H1 (cell line): ENCODE measurements at regions not wholly inside any gene's neighbourhood (a gene's known extent, or its start where the extent isn't known, plus 50 kb on each side); places are given as distances from the start of the nearest gene placed in this dataset.

Experiments used
- CTCF ChIA-PET: fragments of 300-600 bp; sonication (Branson Sonifier 250); formaldehyde crosslinking; loops from one replicate; lab custom pipeline; 2021; ENCODE audit not compliant: partially characterized antibody; lab: Charles Lee
- POLR2A ChIA-PET: fragments of 300-600 bp; sonication (Branson Sonifier 250); formaldehyde crosslinking; loops from one replicate; lab custom pipeline; 2021; ENCODE audit warnings: inconsistent platforms; ENCODE audit not compliant: partially characterized antibody; lab: Charles Lee
- DNase-seq, 2 experiments: peaks; one replicate each; pipeline versions ENCODE4 v3.0.0 to v3.0.0-alpha.2; 2010 to 2022; ENCODE audit warnings: low spot score in 2 of 2, low read depth in 1 of 2, mixed read lengths in 1 of 2
- FAIRE-seq: peaks from 2 replicates; lab custom pipeline; 2011; peaks lifted over from hg19 to GRCh38; lab: Jason Lieb, UNC
- H2AFZ ChIP-seq: 2 replicates; pipeline ENCODE4 v1.8.1; 2012; ENCODE audit warnings: low read length, inconsistent platforms
- H2AK5ac ChIP-seq: 2 replicates; pipeline ENCODE4 v1.6.1; 2013; ENCODE audit warnings: low read depth, low read length
- H2BK120ac ChIP-seq: replicated peaks from 2 replicates; pipeline ENCODE3; 2013; ENCODE audit warnings: low read depth, low read length, inconsistent platforms
- H2BK12ac ChIP-seq: 2 replicates; pipeline ENCODE4 v1.6.1; 2013; ENCODE audit warnings: low read depth, low read length
- H2BK15ac ChIP-seq: 2 replicates; pipeline ENCODE4 v1.6.1; 2013; ENCODE audit warnings: low read length
- H2BK20ac ChIP-seq: 2 replicates; pipeline ENCODE4 v1.6.1; 2013; ENCODE audit warnings: low read length
- H2BK5ac ChIP-seq: 2 replicates; pipeline ENCODE4 v1.6.1; 2013; ENCODE audit warnings: low read depth, low read length
- H3K14ac ChIP-seq: 2 replicates; pipeline ENCODE4 v1.6.1; 2013; ENCODE audit warnings: inconsistent platforms; ENCODE audit not compliant: insufficient read length
- H3K18ac ChIP-seq: 2 replicates; pipeline ENCODE4 v1.6.1; 2013; ENCODE audit warnings: low read length; ENCODE audit errors: extremely low read depth
- H3K23ac ChIP-seq: 2 replicates; pipeline ENCODE4 v1.6.1; 2013; ENCODE audit warnings: inconsistent platforms; ENCODE audit not compliant: insufficient read length
- H3K23me2 ChIP-seq: 2 replicates; pipeline ENCODE4 v1.6.1; 2013; ENCODE audit warnings: low read depth, low read length
- H3K27ac ChIP-seq: 2 replicates; pipeline ENCODE4 v1.6.1; 2011; ENCODE audit warnings: low read depth, low read length, inconsistent platforms
- H3K27me3 ChIP-seq, 4 experiments: replicated peaks in 1 of 4; 1 replicate in 1 of 4; 2 replicates in 3 of 4; pipeline versions ENCODE4 v1.6.1 to v1.8.1; 2011 to 2013; ENCODE audit warnings: low read length in 3 of 4, mild to moderate bottlenecking in 3 of 4, inconsistent platforms in 2 of 4, mixed read lengths in 2 of 4, moderate library complexity in 1 of 4; ENCODE audit not compliant: control insufficient read depth in 3 of 4, insufficient read depth in 3 of 4; ENCODE audit errors: extremely low read depth in 1 of 4
- H3K36me3 ChIP-seq, 4 experiments: 2 replicates each; pipeline versions ENCODE4 v1.6.1 to v1.8.1; 2011 to 2013; ENCODE audit warnings: mild to moderate bottlenecking in 4 of 4, low read length in 3 of 4, moderate library complexity in 2 of 4, control low read depth in 1 of 4, inconsistent platforms in 1 of 4; ENCODE audit not compliant: insufficient read depth in 4 of 4, control insufficient read depth in 2 of 4
- H3K4ac ChIP-seq: replicated peaks from 2 replicates; pipeline ENCODE3; 2013; ENCODE audit warnings: low read length, low read depth, mixed read lengths, inconsistent platforms; ENCODE audit not compliant: insufficient read length
- H3K4me1 ChIP-seq, 4 experiments: replicated peaks in 1 of 4; 1 replicate in 1 of 4; 2 replicates in 3 of 4; pipeline versions ENCODE4 v1.6.1 to v1.8.1; 2011 to 2013; ENCODE audit warnings: low read length in 3 of 4, inconsistent platforms in 2 of 4, mixed read lengths in 1 of 4; ENCODE audit not compliant: insufficient read depth in 4 of 4, control insufficient read depth in 3 of 4
- H3K4me2 ChIP-seq, 2 experiments: 2 replicates each; pipeline versions ENCODE4 v1.6.1 to v1.8.1; 2011 to 2013; ENCODE audit warnings: low read depth in 2 of 2, low read length in 2 of 2, control low read depth in 1 of 2, inconsistent platforms in 1 of 2, mild to moderate bottlenecking in 1 of 2; ENCODE audit not compliant: insufficient read depth in 1 of 2
- H3K4me3 ChIP-seq, 4 experiments: fragments of 200-600, 300-600 bp in 1 of 4; sonication (generic), shearing (Covaris generic), sonication (Bioruptor Twin) in 1 of 4; 2 replicates each; pipeline versions ENCODE4 v1.5.1 to v1.8.1; 2011 to 2016; ENCODE audit warnings: low read length in 4 of 4, low read depth in 3 of 4, control low read depth in 2 of 4, inconsistent platforms in 2 of 4, mild to moderate bottlenecking in 2 of 4, mixed read lengths in 1 of 4, moderate library complexity in 1 of 4; ENCODE audit not compliant: insufficient read depth in 2 of 4; ENCODE audit errors: extremely low read depth in 1 of 4
- H3K56ac ChIP-seq: replicated peaks from 2 replicates; pipeline ENCODE3; 2013; ENCODE audit warnings: low read depth, mild to moderate bottlenecking, mixed read lengths, low read length, inconsistent platforms; ENCODE audit not compliant: insufficient read length
- H3K79me1 ChIP-seq: 2 replicates; pipeline ENCODE4 v1.6.1; 2013; ENCODE audit warnings: low read depth, low read length, control low read depth
- H3K79me2 ChIP-seq, 2 experiments: 2 replicates each; pipeline versions ENCODE4 v1.6.1 to v1.8.1; 2012 to 2013; ENCODE audit warnings: low read length in 2 of 2, mild to moderate bottlenecking in 2 of 2, inconsistent platforms in 1 of 2; ENCODE audit not compliant: insufficient read depth in 2 of 2, control insufficient read depth in 1 of 2
- H3K9ac ChIP-seq, 4 experiments: replicated peaks in 1 of 4; 1 replicate in 1 of 4; 2 replicates in 3 of 4; pipeline versions ENCODE4 v1.6.1 to v1.8.1; 2011 to 2013; ENCODE audit warnings: low read depth in 3 of 4, low read length in 3 of 4, control low read depth in 2 of 4, mild to moderate bottlenecking in 2 of 4, moderate library complexity in 2 of 4, inconsistent platforms in 1 of 4; ENCODE audit errors: extremely low read depth in 1 of 4
- H3K9me3 ChIP-seq, 2 experiments: 2 replicates each; pipeline versions ENCODE4 v1.6.1 to v1.8.1; 2012 to 2013; ENCODE audit warnings: mild to moderate bottlenecking in 2 of 2, moderate library complexity in 2 of 2, control low read depth in 1 of 2, inconsistent platforms in 1 of 2, low read depth in 1 of 2, low read length in 1 of 2, mixed read lengths in 1 of 2; ENCODE audit not compliant: insufficient read depth in 2 of 2
- H4K20me1 ChIP-seq, 2 experiments: replicated peaks in 1 of 2; 2 replicates each; pipeline versions ENCODE3 to v1.8.1; 2011 to 2013; ENCODE audit warnings: inconsistent platforms in 2 of 2, low read length in 2 of 2, mild to moderate bottlenecking in 1 of 2; ENCODE audit not compliant: insufficient read depth in 2 of 2, control insufficient read depth in 1 of 2
- H4K5ac ChIP-seq: 2 replicates; pipeline ENCODE4 v1.6.1; 2013; ENCODE audit warnings: low read length, low read depth, mixed read lengths, inconsistent platforms; ENCODE audit not compliant: insufficient read length
- H4K8ac ChIP-seq: 2 replicates; pipeline ENCODE4 v1.8.0; 2013; ENCODE audit warnings: mild to moderate bottlenecking, moderate library complexity, low read length, inconsistent platforms; ENCODE audit not compliant: insufficient read depth; ENCODE audit errors: extremely low read depth
- H4K91ac ChIP-seq: replicated peaks from 2 replicates; pipeline ENCODE3; 2013; ENCODE audit warnings: low read length, mixed read lengths, inconsistent platforms; ENCODE audit not compliant: insufficient read length
- BACH1 ChIP-seq: IDR thresholded peaks from 2 replicates; pipeline ENCODE4 v1.6.1; 2012; ENCODE audit warnings: low read length, improper control_type of control experiment
- BCL11A ChIP-seq, 2 experiments: IDR thresholded peaks; one replicate each; pipeline ENCODE4 v1.6.1; 2011; ENCODE audit warnings: low read depth in 2 of 2, low read length in 2 of 2, mild to moderate bottlenecking in 2 of 2
- CHD1 ChIP-seq: IDR thresholded peaks from 2 replicates; pipeline ENCODE4 v1.6.1; 2012; ENCODE audit warnings: low read depth, low read length, improper control_type of control experiment
- CHD2 ChIP-seq: IDR thresholded peaks from 2 replicates; pipeline ENCODE4 v1.6.1; 2012; ENCODE audit warnings: low read length, improper control_type of control experiment
- FOSL1 ChIP-seq: IDR thresholded peaks from 2 replicates; pipeline ENCODE4 v1.6.1; 2011; ENCODE audit warnings: mild to moderate bottlenecking, low read depth, low read length, moderate library complexity; ENCODE audit not compliant: insufficient read depth
- GTF2F1 ChIP-seq: IDR thresholded peaks from 2 replicates; pipeline ENCODE4 v1.6.1; 2012; ENCODE audit warnings: low read depth, low read length, improper control_type of control experiment, borderline replicate concordance
- HDAC6 ChIP-seq: IDR thresholded peaks from one replicate; pipeline ENCODE4 v1.7.1; 2012; ENCODE audit warnings: low read depth, mild to moderate bottlenecking, inconsistent platforms, low read length, moderate library complexity
- MAFK ChIP-seq: IDR thresholded peaks from 2 replicates; pipeline ENCODE4 v1.6.1; 2012; ENCODE audit warnings: low read depth, mild to moderate bottlenecking, improper control_type of control experiment, low read length
- POLR2A ChIP-seq, 2 experiments: IDR thresholded peaks; 1 replicate in 1 of 2; 2 replicates in 1 of 2; pipeline ENCODE4 v1.6.1; 2011; ENCODE audit warnings: low read depth in 2 of 2, low read length in 2 of 2, mild to moderate bottlenecking in 2 of 2; ENCODE audit errors: control extremely low read depth in 1 of 2
- POLR2AphosphoS5 ChIP-seq: IDR thresholded peaks from 2 replicates; pipeline ENCODE4 v1.6.1; 2011; ENCODE audit warnings: low read depth, low read length
- POU5F1 ChIP-seq: IDR thresholded peaks from 2 replicates; pipeline ENCODE4 v1.6.1; 2011; ENCODE audit warnings: low read depth, mild to moderate bottlenecking, low read length, moderate library complexity
- RBBP5 ChIP-seq: IDR thresholded peaks from 2 replicates; pipeline ENCODE4 v1.7.1; 2012; ENCODE audit warnings: low read depth, mild to moderate bottlenecking, inconsistent platforms, low read length, moderate library complexity, borderline replicate concordance
- SRF ChIP-seq: IDR thresholded peaks from 2 replicates; pipeline ENCODE4 v1.6.1; 2011; ENCODE audit warnings: mild to moderate bottlenecking, low read depth, low read length, moderate library complexity
- WGBS, 2 experiments: shearing (Covaris generic) in 1 of 2; methylation state at CpG; one replicate each; pipeline versions ENCODE4 v1.1.6 to v1.1.7; 2013 to 2015; ENCODE audit warnings: low lambda C conversion rate in 2 of 2, mixed read lengths in 2 of 2, inconsistent platforms in 1 of 2, low coverage in 1 of 2, missing lambda C conversion rate in 1 of 2; ENCODE audit not compliant: insufficient replicate concordance in 2 of 2, insufficient coverage in 1 of 2, insufficient read length in 1 of 2; ENCODE audit errors: extremely low coverage in 1 of 2, missing lambda C conversion rate in 1 of 2; 5-methylcytosine and 5-hydroxymethylcytosine counted together

DNA sequence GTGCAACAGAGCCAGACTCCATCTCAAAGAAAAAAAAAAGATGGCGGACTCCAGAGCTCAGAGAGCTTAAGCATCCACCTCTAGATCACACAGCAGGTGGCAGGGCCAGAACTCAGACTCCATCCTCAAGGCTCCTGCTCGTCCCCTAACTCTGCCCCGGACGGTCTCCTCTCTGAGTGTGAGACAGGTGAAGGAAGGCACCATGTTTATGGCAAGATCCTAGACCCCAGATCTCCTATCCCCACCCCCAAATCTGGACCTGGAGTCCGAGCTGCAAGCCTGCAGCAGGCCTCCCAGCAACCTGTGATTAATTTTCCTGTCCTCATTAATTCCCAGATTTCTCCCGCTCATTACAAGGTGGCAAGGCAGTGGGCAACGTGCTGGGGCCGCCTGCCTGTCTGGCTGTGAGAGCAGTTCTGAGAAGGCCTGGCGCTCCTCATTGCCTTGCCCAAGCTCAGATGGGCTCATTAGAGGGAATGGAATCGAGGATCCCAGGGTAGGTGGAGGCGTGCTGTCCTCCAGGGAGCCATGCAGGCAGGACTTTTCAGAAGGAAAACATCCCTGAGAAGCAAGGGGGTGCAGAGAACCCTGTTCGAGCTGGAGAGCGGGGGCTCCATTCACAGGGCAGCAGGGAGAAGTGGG is 296.6 kb upstream of the RTL1 start:
- Histone ChIP-seq H3K23ac (no peak overlapping the region), H2AK5ac (no peak overlapping the region), H3K79me2 (no peaks in the 10 kb centered on the region), H4K5ac (no peak overlapping the region), H2BK5ac (no peak overlapping the region), H3K4me3 (no peak overlapping the region), H3K14ac (no peak overlapping the region), H3K56ac (no peak overlapping the region), H3K4me1 (peaks cover 0 to 11% (median 2%) of the 10 kb centered on the region in 4 experiments; a peak in 1 of 7 replicates), H3K9me3 (peaks cover 0 to 3% of the 10 kb centered on the region in 2 experiments; a peak in 1 of 4 replicates), H3K27me3 (peaks cover 0 to 3% (median 1%) of the 10 kb centered on the region in 4 experiments; a peak in 2 of 7 replicates), H3K4ac (no peak overlapping the region), H3K4me2 (no peak overlapping the region), H2AFZ (no peak overlapping the region), H3K79me1 (no peaks in the 10 kb centered on the region), H4K20me1 (no peaks in the 10 kb centered on the region), H2BK20ac (no peak overlapping the region), H2BK120ac (no peak overlapping the region), H4K91ac (no peak overlapping the region), H3K36me3 (no peaks in the 10 kb centered on the region), H4K8ac (no peak overlapping the region), H2BK12ac (no peak overlapping the region), H3K27ac (no peak overlapping the region), H3K18ac (no peak overlapping the region), H2BK15ac (no peak overlapping the region), H3K23me2 (no peaks in the 10 kb centered on the region), H3K9ac (no peak overlapping the region)
- DNase-seq (peak in 1 of 2 experiments; percentile 32), FAIRE-seq (no peak)
- 88% methylated on average over 12 of the region's 13 CpGs; no CpG with 5 or more reads in 1 of the 2 experiments for WGBS, 2 experiments
- ChIA-PET POLR2A (interaction anchor here (0.9 kb wide), 1 partner anchor 26 kb away, joined by 3 read pairs; no protein-coding TSS in a partner anchor), CTCF (interaction anchor here (1.0 to 1.1 kb wide), 3 partner anchors 12 to 17 kb away, joined by 4 read pairs; no protein-coding TSS in a partner anchor)
- TF ChIP-seq BCL11A (IDR thresholded peaks at IDR 0.05; ENCODE audit: low read depth in 2 of 2, low read length in 2 of 2) (no peak), RBBP5 (no peak), MAFK (no peak), CHD1 (no peak), SRF (no peak), BACH1 (no peak), POU5F1 (no peak), FOSL1 (no peak), HDAC6 (no peak), POLR2AphosphoS5 (no peak), POLR2A (IDR thresholded peaks at IDR 0.05; ENCODE audit: control extremely low read depth in 1 of 2, low read depth in 2 of 2, low read length in 2 of 2) (no peak), GTF2F1 (no peak), CHD2 (no peak)
- TF ChIP-seq, all 59 proteins: peak for 0
